SK-N-MC (cell line): ENCODE measurements at regions not wholly inside any gene's neighbourhood (a gene's known extent, or its start where the extent isn't known, plus 50 kb on each side); places are given as distances from the start of the nearest gene placed in this dataset.

ENCODE experiments used
- EZH2 ChIP-seq: fragments of 200-600 bp; sonication (generic); IDR thresholded peaks from one replicate; pipeline ENCODE4 v1.6.1; 2017; ENCODE audit warnings: antibody characterized with exemption
- FOXP2 ChIP-seq: optimal IDR thresholded peaks from 2 replicates; pipeline ENCODE3; 2011; ENCODE audit warnings: mild to moderate bottlenecking, moderate library complexity; ENCODE audit not compliant: insufficient read depth; ENCODE audit errors: extremely low read length, control extremely low read depth
- POLR2AphosphoS5 ChIP-seq: IDR thresholded peaks from 2 replicates; pipeline ENCODE4 v1.6.1; 2012; ENCODE audit warnings: mild to moderate bottlenecking, low read depth, low read length, borderline replicate concordance

GRCh38 chr2:129864719-129865118 is 114.7 kb upstream of the RAB6C start:
- TF ChIP-seq EZH2 = no peak
- TF ChIP-seq POLR2AphosphoS5 = no peak
- TF ChIP-seq FOXP2 = no peak
